ENCODE measurements at regions not wholly inside any gene's neighbourhood (a gene's known extent, or its start where the extent isn't known, plus 50 kb on each side); places are given as distances from the start of the nearest gene placed in this dataset.
A peak's percentile ranks its signal among the peaks of the same experiment; 100 is the strongest.

- TF ChIP-seq POLR2A (IDR thresholded peaks at IDR 0.05) (no peak), CTCF (IDR thresholded peaks at IDR 0.05) (peak in 1 of 3 donors; percentile 63)
These were observed 57.9 kb upstream of the FICD start for GRCh38 chr12:108457006-108457733.

Measured in lower leg skin (tissue), 3 donors.